ENCODE measurements at regions not wholly inside any gene's neighbourhood (a gene's known extent, or its start where the extent isn't known, plus 50 kb on each side); places are given as distances from the start of the nearest gene placed in this dataset.

GRCh38 chr3:146845361-146845760, 240.2 kb upstream of the PLSCR5 start:
- no peak for TF ChIP-seq SUZ12 (IDR thresholded peaks at IDR 0.05)
- POLR2A ChIA-PET, result no interaction called here
- CTCF ChIA-PET, result interaction anchor here (0.6 kb wide), 1 partner anchor 17 kb away, joined by 4 read pairs; no protein-coding TSS in a partner anchor
- DNase-seq (ENCODE audit: extremely low spot score), result no peak

DNA sequence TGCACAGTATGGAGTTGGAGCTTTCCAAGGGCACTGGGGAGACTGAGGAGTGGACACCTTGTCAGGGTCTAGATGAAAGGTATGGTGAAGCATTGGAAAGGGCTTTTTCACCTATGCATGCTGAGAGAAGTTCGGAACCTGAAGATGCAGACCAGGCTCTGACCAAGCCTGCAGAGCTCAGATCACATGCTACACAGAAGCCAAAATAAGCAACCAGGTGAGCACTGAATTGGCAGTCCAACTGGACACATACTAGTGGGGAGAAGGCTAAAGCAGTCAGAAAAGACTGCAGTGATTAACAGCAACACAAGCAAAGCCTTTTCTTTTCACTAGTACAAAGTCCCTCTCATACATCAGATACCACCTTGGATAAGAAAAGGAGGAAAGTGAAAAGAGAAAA, 238.3 kb upstream of the PLSCR5 start:
- POLR2A ChIA-PET, result no interaction called here

GRCh38 chr3:146839727-146840375, 234.7 kb upstream of the PLSCR5 start:
- TF ChIP-seq HDGF (IDR thresholded peaks at IDR 0.05; ENCODE audit: borderline replicate concordance) (no peak), CTBP1 (IDR thresholded peaks at IDR 0.05; ENCODE audit: borderline replicate concordance) (no peak), SP1 (IDR thresholded peaks at IDR 0.05) (no peak)
- no peak for DNase-seq (ENCODE audit: extremely low spot score)
- POLR2A ChIA-PET, result no interaction called here
- CTCF ChIA-PET, result no interaction called here

More for the DNA sequence above, 238.3 kb upstream of the PLSCR5 start:
- DNase-seq (ENCODE audit: extremely low spot score), result no peak
- TF ChIP-seq FOXA1 (IDR thresholded peaks at IDR 0.05), result no peak
- TF ChIP-seq FOXK2 (IDR thresholded peaks at IDR 0.05), result no peak
- TF ChIP-seq TARDBP (IDR thresholded peaks at IDR 0.05), result no peak
- TF ChIP-seq L3MBTL2 (conservative IDR thresholded peaks at IDR 0.05), result no peak
- no peak for TF ChIP-seq FOXM1 (IDR thresholded peaks at IDR 0.05; ENCODE audit: borderline replicate concordance)
- TF ChIP-seq LEF1 (IDR thresholded peaks at IDR 0.05; ENCODE audit: borderline replicate concordance), result no peak
- no peak for TF ChIP-seq PKNOX1 (IDR thresholded peaks at IDR 0.05)
- no peak for TF ChIP-seq ARNT (IDR thresholded peaks at IDR 0.05)
- CTCF ChIA-PET, result no interaction called here

DNA sequence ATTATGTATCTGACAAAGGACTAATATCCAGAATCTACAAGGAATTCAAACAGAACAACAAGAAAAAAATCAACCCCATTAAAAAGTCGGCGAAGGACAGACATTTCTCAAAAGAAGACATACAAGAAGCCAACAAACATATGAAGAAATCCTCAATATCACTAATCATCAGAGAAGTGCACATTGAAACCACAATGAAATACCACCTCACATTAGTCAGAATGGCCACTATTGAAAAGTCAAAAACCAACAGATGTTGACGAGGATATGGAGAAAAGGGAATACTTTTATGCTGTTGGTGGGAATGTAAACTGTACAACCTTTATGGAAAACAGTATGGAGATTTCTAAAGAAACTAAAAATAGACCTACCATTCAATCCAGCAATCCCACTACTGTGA, 233.1 kb upstream of the PLSCR5 start:
- CTCF ChIA-PET, result no interaction called here
- TF ChIP-seq ZNF384 (IDR thresholded peaks at IDR 0.05), result no peak

DNA sequence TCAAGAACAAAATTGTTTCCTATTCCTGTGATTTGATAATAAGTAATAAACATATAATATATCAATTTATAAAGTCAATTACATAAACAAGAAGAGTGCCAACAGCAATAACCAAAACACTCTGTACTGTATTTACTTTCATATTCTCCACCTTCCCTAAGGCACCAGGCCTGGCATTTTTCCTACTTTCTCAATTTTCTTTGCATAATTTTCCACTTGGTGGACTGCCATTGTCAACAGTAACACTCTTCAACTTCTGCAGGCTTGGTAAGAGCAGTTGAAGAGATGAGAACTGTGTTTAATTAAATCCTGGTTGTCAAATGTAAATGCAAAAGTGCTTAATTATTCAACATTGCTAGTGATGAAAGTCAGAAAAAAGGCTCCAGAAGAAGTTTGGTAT, 229.8 kb upstream of the PLSCR5 start:
- POLR2A ChIA-PET, result no interaction called here
- CTCF ChIA-PET, result no interaction called here
- TF ChIP-seq TARDBP (IDR thresholded peaks at IDR 0.05), result no peak
- no peak for TF ChIP-seq ELF4 (IDR thresholded peaks at IDR 0.05)
- no peak for TF ChIP-seq BHLHE40 (IDR thresholded peaks at IDR 0.05; ENCODE audit: borderline replicate concordance)
- no peak for TF ChIP-seq HDGF (IDR thresholded peaks at IDR 0.05; ENCODE audit: borderline replicate concordance)
- no peak for DNase-seq (ENCODE audit: extremely low spot score)

More for the DNA sequence above, 233.1 kb upstream of the PLSCR5 start:
- POLR2A ChIA-PET, result no interaction called here
- no peak for DNase-seq (ENCODE audit: extremely low spot score)

DNA sequence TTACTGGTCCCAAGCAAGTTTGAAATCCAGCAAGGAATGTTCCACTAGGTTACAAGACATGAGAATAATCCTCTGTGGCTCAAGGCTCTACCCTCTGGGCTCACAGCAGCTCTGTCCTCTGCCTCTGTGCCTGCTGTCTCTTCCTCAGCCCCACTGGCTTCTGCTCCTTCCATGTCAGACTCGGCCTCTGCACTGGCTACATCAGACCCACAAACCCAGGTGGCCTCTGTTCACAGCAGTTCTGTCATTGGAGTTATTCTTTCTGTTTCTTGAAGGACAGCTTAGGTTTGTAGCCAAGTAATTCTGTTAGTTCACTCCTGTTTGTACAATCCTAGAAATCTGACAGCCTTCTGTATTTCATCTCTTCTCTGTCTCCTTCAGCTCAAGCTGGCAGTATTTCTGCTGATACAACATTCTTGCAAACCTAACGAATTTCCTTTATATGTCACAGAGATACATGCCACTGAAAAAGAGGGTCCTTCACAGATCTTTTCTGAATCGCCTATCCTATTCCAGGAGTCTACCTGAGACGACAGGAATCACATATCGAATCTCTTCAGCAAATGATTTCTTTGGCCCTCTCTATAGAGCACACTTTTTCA, 227.8 kb upstream of the PLSCR5 start:
- CTCF ChIA-PET, result interaction anchor here (0.6 kb wide), 1 partner anchor 192 kb away, joined by 6 read pairs; no protein-coding TSS in a partner anchor
- DNase-seq (ENCODE audit: extremely low spot score), result no peak
- TF ChIP-seq ZNF384 (IDR thresholded peaks at IDR 0.05), result no peak
- no peak for TF ChIP-seq FOXK2 (IDR thresholded peaks at IDR 0.05)
- no peak for TF ChIP-seq BHLHE40 (IDR thresholded peaks at IDR 0.05; ENCODE audit: borderline replicate concordance)
- no peak for TF ChIP-seq FOXM1 (IDR thresholded peaks at IDR 0.05; ENCODE audit: borderline replicate concordance)
- no peak for TF ChIP-seq CTBP1 (IDR thresholded peaks at IDR 0.05; ENCODE audit: borderline replicate concordance)
- TF ChIP-seq FOXA1 (IDR thresholded peaks at IDR 0.05), result no peak
- no peak for TF ChIP-seq ELF4 (IDR thresholded peaks at IDR 0.05)
- no peak for TF ChIP-seq LEF1 (IDR thresholded peaks at IDR 0.05; ENCODE audit: borderline replicate concordance)
- TF ChIP-seq SP1 (IDR thresholded peaks at IDR 0.05), result no peak
- no peak for TF ChIP-seq NFRKB (IDR thresholded peaks at IDR 0.05)
- no peak for TF ChIP-seq ARNT (IDR thresholded peaks at IDR 0.05)
- POLR2A ChIA-PET, result no interaction called here

GRCh38 chr3:146831659-146832058, 226.5 kb upstream of the PLSCR5 start:
- TF ChIP-seq SUZ12 (IDR thresholded peaks at IDR 0.05) (no peak), ELF4 (IDR thresholded peaks at IDR 0.05) (no peak), PKNOX1 (IDR thresholded peaks at IDR 0.05) (no peak), L3MBTL2 (conservative IDR thresholded peaks at IDR 0.05) (no peak), NFRKB (IDR thresholded peaks at IDR 0.05) (no peak), CTBP1 (IDR thresholded peaks at IDR 0.05; ENCODE audit: borderline replicate concordance) (no peak), FOXM1 (IDR thresholded peaks at IDR 0.05; ENCODE audit: borderline replicate concordance) (no peak), TARDBP (IDR thresholded peaks at IDR 0.05) (no peak), ARNT (IDR thresholded peaks at IDR 0.05) (no peak), ZNF384 (IDR thresholded peaks at IDR 0.05) (no peak), BHLHE40 (IDR thresholded peaks at IDR 0.05; ENCODE audit: borderline replicate concordance) (no peak), LEF1 (IDR thresholded peaks at IDR 0.05; ENCODE audit: borderline replicate concordance) (no peak), SP1 (IDR thresholded peaks at IDR 0.05) (no peak), HDGF (IDR thresholded peaks at IDR 0.05; ENCODE audit: borderline replicate concordance) (no peak)
- ChIA-PET CTCF (no interaction called here), POLR2A (no interaction called here)
- no peak for DNase-seq (ENCODE audit: extremely low spot score)

GRCh38 chr3:146830231-146830630, 225.1 kb upstream of the PLSCR5 start:
- ChIA-PET POLR2A (no interaction called here), CTCF (no interaction called here)
- DNase-seq (ENCODE audit: extremely low spot score), result no peak
- TF ChIP-seq ARNT (IDR thresholded peaks at IDR 0.05) (no peak), ZNF384 (IDR thresholded peaks at IDR 0.05) (no peak), L3MBTL2 (conservative IDR thresholded peaks at IDR 0.05) (no peak), FOXK2 (IDR thresholded peaks at IDR 0.05) (no peak)

All from HEK293T (cell line).